Panc1 (cell line): ENCODE measurements at regions not wholly inside any gene's neighbourhood (a gene's known extent, or its start where the extent isn't known, plus 50 kb on each side); places are given as distances from the start of the nearest gene placed in this dataset.

ENCODE experiments used
- ATAC-seq: fragments of 200-7000 bp; cut with Tn5 transposase; 2 replicates; pipeline ENCODE4 v1.9.1; 2020; ENCODE audit warnings: mild to moderate bottlenecking, moderate library complexity
- BruUV-seq: library from RNA; stranded (reverse); fragments of 400-500 nt; replicated peaks from 2 replicates; lab custom pipeline; 2021; lab: Mats Ljungman, UMichigan
- CTCF ChIA-PET: fragments of 300-600 bp; sonication (Branson Sonifier 250); formaldehyde crosslinking; loops from one replicate; lab custom pipeline; 2022; ENCODE audit warnings: antibody characterized with exemption; lab: Charles Lee
- POLR2A ChIA-PET: fragments of 300-600 bp; sonication (Branson Sonifier 250); formaldehyde crosslinking; loops from one replicate; lab custom pipeline; 2022; ENCODE audit warnings: antibody characterized with exemption; lab: Charles Lee
- DNase-seq: peaks from one replicate; pipeline ENCODE4 v3.0.0-alpha.2; 2010; ENCODE audit warnings: low read depth, low spot score
- H3K27ac ChIP-seq: 2 replicates; pipeline ENCODE4 v1.5.1; 2011; ENCODE audit warnings: mild to moderate bottlenecking, low read length, inconsistent platforms
- H3K27me3 ChIP-seq: fragments of 200-500 bp; sonication (Bioruptor generic); 2 replicates; pipeline ENCODE4 v1.6.0; 2014; ENCODE audit warnings: low read length, inconsistent platforms; ENCODE audit not compliant: control insufficient read depth, insufficient read depth
- H3K36me3 ChIP-seq: fragments of 200-500 bp; sonication (Bioruptor generic); 2 replicates; pipeline ENCODE4 v1.5.1; 2014; ENCODE audit warnings: inconsistent platforms, mild to moderate bottlenecking, low read length, moderate library complexity; ENCODE audit not compliant: control insufficient read depth, insufficient read depth
- H3K4me1 ChIP-seq: 2 replicates; pipeline ENCODE4 v1.5.1; 2011; ENCODE audit warnings: inconsistent platforms, mild to moderate bottlenecking, low read length, moderate library complexity; ENCODE audit not compliant: control insufficient read depth, insufficient read depth
- H3K4me3 ChIP-seq, 2 experiments: 2 replicates each; pipeline ENCODE4 v1.5.1; 2011 to 2012; ENCODE audit warnings: low read depth in 2 of 2, low read length in 2 of 2, mild to moderate bottlenecking in 2 of 2, inconsistent platforms in 1 of 2, moderate library complexity in 1 of 2
- H3K9me3 ChIP-seq: fragments of 200-500 bp; sonication (Bioruptor generic); 2 replicates; pipeline ENCODE4 v1.5.1; 2014; ENCODE audit warnings: low read depth, mild to moderate bottlenecking, inconsistent platforms, low read length, moderate library complexity; ENCODE audit not compliant: control insufficient read depth, insufficient read depth
- CTCF ChIP-seq: fragments of 450-650 bp; IDR thresholded peaks from 2 replicates; pipeline ENCODE4 v1.5.1; 2017; ENCODE audit warnings: mild to moderate bottlenecking
- POLR2AphosphoS5 ChIP-seq: IDR thresholded peaks from 2 replicates; pipeline ENCODE4 v1.6.1; 2012; ENCODE audit warnings: mild to moderate bottlenecking, low read depth, low read length, moderate library complexity
- TCF7L2 ChIP-seq: IDR thresholded peaks from 2 replicates; pipeline ENCODE4 v1.6.1; 2011; ENCODE audit warnings: mild to moderate bottlenecking, low read depth, low read length, inconsistent platforms
- in situ Hi-C: cut with HindIII; loops from 2 replicates; pipeline ENCODE4 v1.10.0; 2016; ENCODE audit warnings: low sequenced_read_pairs, low pct_unique_long_range_greater_than_20kb
- intact Hi-C: fragments of 100-400 bp; cut with micrococcal nuclease; formaldehyde crosslinking; loops from one replicate; pipeline ENCODE4 v1.10.0; 2022; ENCODE audit not compliant: unreplicated experiment
- TF ChIP-seq, protein P1 (sequence below), 2 experiments: IDR thresholded peaks; 2 replicates each; pipeline ENCODE4 v1.6.1; 2011 to 2012; ENCODE audit warnings: low read depth in 2 of 2, control low read depth in 1 of 2, low read length in 1 of 2, mild to moderate bottlenecking in 1 of 2, moderate library complexity in 1 of 2; ENCODE audit not compliant: insufficient read depth in 1 of 2

DNA sequence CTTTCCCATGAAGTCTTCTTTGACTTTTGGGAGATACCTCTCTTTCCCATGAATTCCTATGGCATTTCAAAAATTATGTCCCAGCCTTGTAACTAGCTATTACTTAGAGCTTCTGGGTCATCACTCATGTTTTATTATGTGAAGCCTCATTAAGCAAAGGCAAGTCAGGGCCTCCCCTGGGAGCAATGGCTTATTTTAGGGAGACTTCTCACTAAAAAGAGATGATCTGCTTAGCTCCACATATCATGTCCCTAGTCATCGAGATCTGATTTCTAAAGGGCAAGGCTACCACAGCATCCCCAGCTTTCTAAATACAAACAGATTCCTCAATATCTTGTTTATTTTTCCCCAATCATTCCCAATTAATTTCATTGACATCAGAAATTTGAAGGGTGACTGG is 154.0 kb upstream of the MANEA start:
- POLR2A ChIA-PET = interaction anchor here (0.7 kb wide), 1 partner anchor 465 kb away, joined by 4 read pairs; no protein-coding TSS in a partner anchor
- BruUV-seq = no TSS peak
- CTCF ChIA-PET = no interaction called here
- Histone ChIP-seq H3K27me3 (no peaks in the 10 kb centered on the region), H3K36me3 (no peaks in the 10 kb centered on the region), H3K27ac (no peak overlapping the region), H3K9me3 (no peaks in the 10 kb centered on the region), H3K4me3 (no peak overlapping the region), H3K4me1 (no peaks in the 10 kb centered on the region)
- no peak for DNase-seq
- ATAC-seq = no peak
- in situ Hi-C loops = no loop called here
- TF ChIP-seq, protein P1, sequence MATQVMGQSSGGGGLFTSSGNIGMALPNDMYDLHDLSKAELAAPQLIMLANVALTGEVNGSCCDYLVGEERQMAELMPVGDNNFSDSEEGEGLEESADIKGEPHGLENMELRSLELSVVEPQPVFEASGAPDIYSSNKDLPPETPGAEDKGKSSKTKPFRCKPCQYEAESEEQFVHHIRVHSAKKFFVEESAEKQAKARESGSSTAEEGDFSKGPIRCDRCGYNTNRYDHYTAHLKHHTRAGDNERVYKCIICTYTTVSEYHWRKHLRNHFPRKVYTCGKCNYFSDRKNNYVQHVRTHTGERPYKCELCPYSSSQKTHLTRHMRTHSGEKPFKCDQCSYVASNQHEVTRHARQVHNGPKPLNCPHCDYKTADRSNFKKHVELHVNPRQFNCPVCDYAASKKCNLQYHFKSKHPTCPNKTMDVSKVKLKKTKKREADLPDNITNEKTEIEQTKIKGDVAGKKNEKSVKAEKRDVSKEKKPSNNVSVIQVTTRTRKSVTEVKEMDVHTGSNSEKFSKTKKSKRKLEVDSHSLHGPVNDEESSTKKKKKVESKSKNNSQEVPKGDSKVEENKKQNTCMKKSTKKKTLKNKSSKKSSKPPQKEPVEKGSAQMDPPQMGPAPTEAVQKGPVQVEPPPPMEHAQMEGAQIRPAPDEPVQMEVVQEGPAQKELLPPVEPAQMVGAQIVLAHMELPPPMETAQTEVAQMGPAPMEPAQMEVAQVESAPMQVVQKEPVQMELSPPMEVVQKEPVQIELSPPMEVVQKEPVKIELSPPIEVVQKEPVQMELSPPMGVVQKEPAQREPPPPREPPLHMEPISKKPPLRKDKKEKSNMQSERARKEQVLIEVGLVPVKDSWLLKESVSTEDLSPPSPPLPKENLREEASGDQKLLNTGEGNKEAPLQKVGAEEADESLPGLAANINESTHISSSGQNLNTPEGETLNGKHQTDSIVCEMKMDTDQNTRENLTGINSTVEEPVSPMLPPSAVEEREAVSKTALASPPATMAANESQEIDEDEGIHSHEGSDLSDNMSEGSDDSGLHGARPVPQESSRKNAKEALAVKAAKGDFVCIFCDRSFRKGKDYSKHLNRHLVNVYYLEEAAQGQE (IDR thresholded peaks at IDR 0.05; ENCODE audit: insufficient read depth in 1 of 2, low read depth in 2 of 2, low read length in 1 of 2) = no peak
- no peak for TF ChIP-seq TCF7L2
- no peak for TF ChIP-seq POLR2AphosphoS5
- no peak for TF ChIP-seq CTCF
- intact Hi-C loops = no loop called here

DNA sequence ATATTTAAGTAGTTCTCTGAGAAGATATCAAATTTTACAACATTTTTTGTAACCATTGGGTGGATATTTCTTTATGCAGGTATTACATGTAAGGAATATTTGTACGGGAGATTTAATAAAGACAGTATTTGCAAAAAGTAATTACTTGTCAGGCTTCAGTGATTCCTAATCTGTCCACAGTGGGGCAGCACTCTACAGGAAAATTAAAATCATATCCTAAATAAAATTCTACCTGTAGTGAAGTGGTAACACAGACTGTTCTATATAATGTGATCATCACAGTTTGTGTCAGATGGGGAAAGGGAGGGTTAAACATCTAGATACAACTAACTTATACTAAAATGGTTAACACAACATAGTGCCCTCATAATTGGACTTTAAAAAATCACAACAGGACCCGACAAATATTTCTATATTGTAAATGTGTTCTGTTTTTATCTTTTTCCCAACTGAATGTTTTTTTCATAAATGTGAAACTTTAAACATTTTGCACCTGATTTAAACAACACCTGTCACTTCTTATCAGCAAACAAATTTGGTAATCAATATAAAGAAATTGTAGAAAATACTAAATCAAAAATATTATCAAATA is 145.6 kb upstream of the MANEA start:
- H3K36me3 ChIP-seq = no peaks in the 10 kb centered on the region
- TF ChIP-seq CTCF (peak; percentile 73; the same call in 1 of the 2 replicates), TCF7L2 (no peak)
- TF ChIP-seq, protein P1 (IDR thresholded peaks at IDR 0.05; ENCODE audit: insufficient read depth in 1 of 2, low read depth in 2 of 2, low read length in 1 of 2) = no peak
- H3K4me3 ChIP-seq = no peak overlapping the region
- BruUV-seq = no TSS peak
- POLR2A ChIA-PET = no interaction called here
- no peak; the same call in 1 of the 2 replicates for ATAC-seq
- DNase-seq = peak; percentile 27
- CTCF ChIA-PET = no interaction called here
- no peaks in the 10 kb centered on the region for H3K9me3 ChIP-seq
- intact Hi-C loops (loop anchor here (5.0 kb wide), 2 partner anchors 436 to 491 kb away; no protein-coding TSS in a partner anchor), in situ Hi-C loops (no loop called here)
- no peak overlapping the region for H3K27ac ChIP-seq
- H3K27me3 ChIP-seq = no peaks in the 10 kb centered on the region
- no peaks in the 10 kb centered on the region for H3K4me1 ChIP-seq
